Nephron progenitor cell (in vitro differentiated cells): ENCODE measurements at regions not wholly inside any gene's neighbourhood (a gene's known extent, or its start where the extent isn't known, plus 50 kb on each side); places are given as distances from the start of the nearest gene placed in this dataset.

Experiments used
- DNase-seq: peaks from one replicate; pipeline ENCODE4 v3.0.0; 2021
- H3K27ac Mint-ChIP-seq: 2 replicates; pipeline ENCODE4 v1.8.0; 2021; ENCODE audit warnings: mild to moderate bottlenecking, moderate library complexity, mixed read lengths
- H3K27me3 Mint-ChIP-seq: 2 replicates; pipeline ENCODE4 v1.8.0; 2021; ENCODE audit warnings: mild to moderate bottlenecking, low read depth, mixed read lengths; ENCODE audit not compliant: poor library complexity
- H3K36me3 Mint-ChIP-seq: 2 replicates; pipeline ENCODE4 v1.8.0; 2021; ENCODE audit warnings: low read depth, mixed read lengths
- H3K4me1 Mint-ChIP-seq: 2 replicates; pipeline ENCODE4 v1.8.0; 2021; ENCODE audit warnings: mixed read lengths
- H3K4me3 Mint-ChIP-seq: 2 replicates; pipeline ENCODE4 v1.8.0; 2021; ENCODE audit warnings: mild to moderate bottlenecking, moderate library complexity, mixed read lengths
- H3K9me3 Mint-ChIP-seq: 2 replicates; pipeline ENCODE4 v1.8.0; 2021; ENCODE audit warnings: mild to moderate bottlenecking, moderate library complexity, mixed read lengths
- CTCF ChIP-seq: fragments of 200-600 bp; sonication (generic); IDR thresholded peaks from 2 replicates; pipeline ENCODE4 v1.5.0; 2021; ENCODE audit warnings: antibody characterized with exemption

- Mint-ChIP-seq H3K36me3 (no peaks in the 10 kb centered on the region), H3K27ac (no peak overlapping the region), H3K4me3 (no peak overlapping the region), H3K27me3 (no peaks in the 10 kb centered on the region), H3K9me3 (no peaks in the 10 kb centered on the region), H3K4me1 (peaks cover 46% of the 10 kb centered on the region)
- no peak for TF ChIP-seq CTCF
- no peak for DNase-seq
These were observed 226.9 kb downstream of the SIM1 start for GRCh38 chr6:100237821-100238220.

GRCh38 chr6:100236389-100236788 is 228.3 kb downstream of the SIM1 start:
- Mint-ChIP-seq H3K4me3 (no peak overlapping the region), H3K27ac (no peak overlapping the region), H3K9me3 (no peaks in the 10 kb centered on the region), H3K27me3 (no peaks in the 10 kb centered on the region), H3K4me1 (peaks cover 55% of the 10 kb centered on the region), H3K36me3 (no peaks in the 10 kb centered on the region)
- no peak for TF ChIP-seq CTCF
- no peak for DNase-seq

- Mint-ChIP-seq H3K4me3 (no peak overlapping the region), H3K27me3 (no peaks in the 10 kb centered on the region), H3K9me3 (no peaks in the 10 kb centered on the region), H3K36me3 (no peaks in the 10 kb centered on the region), H3K27ac (peak overlapping the region; percentile 39), H3K4me1 (peaks cover 59% of the 10 kb centered on the region)
- no peak for TF ChIP-seq CTCF
- no peak for DNase-seq
These were observed 229.1 kb downstream of the SIM1 start for GRCh38 chr6:100235631-100236030.

- Mint-ChIP-seq H3K36me3 (no peaks in the 10 kb centered on the region), H3K27ac (peak overlapping the region; percentile 54), H3K9me3 (no peaks in the 10 kb centered on the region), H3K27me3 (no peaks in the 10 kb centered on the region), H3K4me3 (no peak overlapping the region), H3K4me1 (peaks cover 69% of the 10 kb centered on the region)
- TF ChIP-seq CTCF, result no peak
- no peak for DNase-seq
These were observed 230.1 kb downstream of the SIM1 start for GRCh38 chr6:100234625-100235024.

- TF ChIP-seq CTCF, result no peak
- no peaks in the 10 kb centered on the region for H3K36me3 Mint-ChIP-seq
- no peak overlapping the region for H3K27ac Mint-ChIP-seq
- H3K4me1 Mint-ChIP-seq, result peaks cover 85% of the 10 kb centered on the region
- H3K9me3 Mint-ChIP-seq, result no peaks in the 10 kb centered on the region
- no peaks in the 10 kb centered on the region for H3K27me3 Mint-ChIP-seq
- no peak overlapping the region for H3K4me3 Mint-ChIP-seq
- DNase-seq, result no peak
These were observed 231.7 kb downstream of the SIM1 start for GRCh38 chr6:100232781-100233573.

GRCh38 chr6:100230953-100231316 is 233.8 kb downstream of the SIM1 start:
- Mint-ChIP-seq H3K4me3 (no peak overlapping the region), H3K27ac (peak overlapping the region; percentile 61), H3K4me1 (peaks cover 90% of the 10 kb centered on the region), H3K9me3 (no peaks in the 10 kb centered on the region), H3K36me3 (no peaks in the 10 kb centered on the region), H3K27me3 (no peaks in the 10 kb centered on the region)
- no peak for DNase-seq
- TF ChIP-seq CTCF, result no peak
